GM12878 (cell line): ENCODE measurements at regions not wholly inside any gene's neighbourhood (a gene's known extent, or its start where the extent isn't known, plus 50 kb on each side); places are given as distances from the start of the nearest gene placed in this dataset.

ENCODE experiments used
- ATAC-seq: fragments of 200-7000 bp; cut with Tn5 transposase; 3 replicates; pipeline ENCODE4 v1.9.1; 2020; ENCODE audit warnings: mild to moderate bottlenecking, moderate library complexity
- BruUV-seq: library from RNA; stranded (reverse); fragments of 400-500 nt; replicated peaks from 2 replicates; lab custom pipeline; 2021; lab: Mats Ljungman, UMichigan
- CTCF ChIA-PET: fragments of 300-600 bp; sonication (Branson Sonifier 250); formaldehyde crosslinking; extraction: SDS; loops from one replicate; lab custom pipeline; 2021; ENCODE audit warnings: inconsistent platforms; lab: Yijun Ruan, JAX
- POLR2A ChIA-PET: fragments of 350-600 bp; formaldehyde crosslinking; extraction: SDS; loops from one replicate; lab custom pipeline; 2021; ENCODE audit warnings: inconsistent platforms; lab: Charles Lee
- RAD21 ChIA-PET: fragments of 300-600 bp; sonication (Branson Sonifier 250); formaldehyde crosslinking; loops from one replicate; lab custom pipeline; 2023; ENCODE audit warnings: antibody characterized with exemption; ENCODE audit not compliant: unreplicated experiment; lab: Charles Lee
- SMC1A ChIA-PET: fragments of 300-600 bp; sonication (Branson Sonifier 250); formaldehyde crosslinking; loops from one replicate; lab custom pipeline; 2023; ENCODE audit not compliant: unreplicated experiment, uncharacterized antibody; lab: Charles Lee
- DNase-seq: peaks from one replicate; pipeline ENCODE4 v3.0.0-alpha.2; 2011; ENCODE audit warnings: low read depth, low spot score
- FAIRE-seq: peaks from 3 replicates; lab custom pipeline; 2011; peaks lifted over from hg19 to GRCh38; lab: Jason Lieb, UNC
- H2AFZ ChIP-seq: 2 replicates; pipeline ENCODE4 v1.6.0; 2011; ENCODE audit warnings: low read depth, low read length, control low read depth; ENCODE audit not compliant: control insufficient read depth
- H3K27ac ChIP-seq: 2 replicates; pipeline ENCODE4 v1.5.1; 2011; ENCODE audit warnings: control low read depth; ENCODE audit not compliant: control insufficient read depth, insufficient read depth
- H3K27me3 ChIP-seq, 2 experiments: replicated peaks in 1 of 2; 2 replicates each; pipeline versions ENCODE4 v1.6.0 to v1.6.1; 2011; ENCODE audit warnings: low read length in 1 of 2; ENCODE audit not compliant: control insufficient read depth in 2 of 2, insufficient read depth in 2 of 2
- H3K36me3 ChIP-seq, 2 experiments: 2 replicates each; pipeline ENCODE4 v1.5.1; 2011; ENCODE audit warnings: low read length in 1 of 2; ENCODE audit not compliant: control insufficient read depth in 2 of 2, insufficient read depth in 2 of 2
- H3K4me1 ChIP-seq: 2 replicates; pipeline ENCODE4 v1.6.1; 2011; ENCODE audit warnings: mild to moderate bottlenecking, low read length, moderate library complexity, mixed read lengths; ENCODE audit not compliant: control insufficient read depth, insufficient read depth
- H3K4me2 ChIP-seq: 2 replicates; pipeline ENCODE4 v1.6.0; 2011; ENCODE audit warnings: control low read depth; ENCODE audit not compliant: control insufficient read depth, insufficient read depth
- H3K4me3 ChIP-seq: fragments of 200-600 bp; sonication (generic); 2 replicates; pipeline ENCODE4 v1.5.1; 2016
- H3K79me2 ChIP-seq: 2 replicates; pipeline ENCODE4 v1.6.0; 2011; ENCODE audit warnings: low read length; ENCODE audit not compliant: control insufficient read depth, insufficient read depth
- H3K9ac ChIP-seq: 2 replicates; pipeline ENCODE4 v1.8.0; 2011; ENCODE audit warnings: low read length, control low read depth, mixed read lengths; ENCODE audit not compliant: control insufficient read depth, insufficient read depth
- H3K9me3 ChIP-seq: replicated peaks from 3 replicates; pipeline ENCODE4 v1.5.1; 2011; ENCODE audit warnings: mild to moderate bottlenecking, low read length; ENCODE audit not compliant: control insufficient read depth, insufficient read depth
- H4K20me1 ChIP-seq: 2 replicates; pipeline ENCODE4 v1.6.0; 2011; ENCODE audit not compliant: control insufficient read depth, insufficient read depth
- ASH2L ChIP-seq: fragments of 300-600, 200-600 bp; sonication (generic); IDR thresholded peaks from 2 replicates; pipeline ENCODE4 v1.6.1; 2017; ENCODE audit warnings: low read depth, mild to moderate bottlenecking, borderline replicate concordance
- BRCA1 ChIP-seq: IDR thresholded peaks from 2 replicates; pipeline ENCODE4 v1.6.1; 2011; ENCODE audit warnings: low read depth, low read length, improper control_type of control experiment
- CTCF ChIP-seq, 3 experiments: IDR thresholded peaks in 2 of 3; conservative IDR thresholded peaks in 1 of 3; 2 replicates each; pipeline ENCODE4 v1.5.1; 2011; ENCODE audit warnings: low read depth in 3 of 3, low read length in 3 of 3, mild to moderate bottlenecking in 3 of 3, control low read depth in 2 of 3, moderate library complexity in 2 of 3, inconsistent platforms in 1 of 3, mixed read lengths in 1 of 3; ENCODE audit not compliant: control insufficient read depth in 2 of 3, insufficient read depth in 1 of 3; ENCODE audit errors: extremely low read depth in 1 of 3
- ELK1 ChIP-seq: IDR thresholded peaks from 2 replicates; pipeline ENCODE4 v1.6.1; 2012; ENCODE audit warnings: low read depth, low read length, improper control_type of control experiment
- FOS ChIP-seq: IDR thresholded peaks from 3 replicates; pipeline ENCODE4 v1.6.1; 2011; ENCODE audit warnings: borderline replicate concordance; ENCODE audit not compliant: insufficient read length; ENCODE audit errors: extremely low read depth
- IRF4 ChIP-seq: IDR thresholded peaks from 2 replicates; pipeline ENCODE4 v1.6.1; 2011; ENCODE audit warnings: low read depth, low read length
- JUND ChIP-seq: IDR thresholded peaks from 2 replicates; pipeline ENCODE4 v1.6.1; 2012; ENCODE audit warnings: low read depth, mild to moderate bottlenecking, low read length, improper control_type of control experiment, moderate library complexity
- MAX ChIP-seq: IDR thresholded peaks from 2 replicates; pipeline ENCODE4 v1.6.1; 2012; ENCODE audit warnings: low read depth, low read length, improper control_type of control experiment
- MTA2 ChIP-seq: fragments of 450-650 bp; IDR thresholded peaks from 2 replicates; pipeline ENCODE4 v1.6.1; 2016; ENCODE audit warnings: low read depth, mild to moderate bottlenecking, moderate library complexity
- NFXL1 ChIP-seq: fragments of 450-650 bp; IDR thresholded peaks from 2 replicates; pipeline ENCODE4 v1.6.1; 2017; ENCODE audit warnings: antibody characterized with exemption, mild to moderate bottlenecking, borderline replicate concordance
- RB1 ChIP-seq: fragments of 450-650 bp; formaldehyde crosslinking; IDR thresholded peaks from 2 replicates; pipeline ENCODE4 v1.6.1; 2017; ENCODE audit warnings: mild to moderate bottlenecking, borderline replicate concordance
- RUNX3 ChIP-seq: IDR thresholded peaks from 2 replicates; pipeline ENCODE4 v1.6.1; 2012; ENCODE audit warnings: low read length, inconsistent platforms
- SMAD5 ChIP-seq: IDR thresholded peaks from 2 replicates; pipeline ENCODE4 v1.6.1; 2016; ENCODE audit warnings: antibody characterized with exemption, low read depth
- SMC3 ChIP-seq: IDR thresholded peaks from 2 replicates; pipeline ENCODE4 v1.6.1; 2011; ENCODE audit warnings: low read length, improper control_type of control experiment, borderline replicate concordance
- SP1 ChIP-seq: IDR thresholded peaks from one replicate; pipeline ENCODE4 v1.6.1; 2011; ENCODE audit warnings: low read depth, low read length
- STAT1 ChIP-seq: fragments of 450-650 bp; conservative IDR thresholded peaks from 2 replicates; pipeline ENCODE4 v1.6.1; 2014; ENCODE audit warnings: antibody characterized with exemption, mild to moderate bottlenecking
- WGBS: methylation state at CpG from one replicate; pipeline ENCODE4 v1.1.6; 2016; ENCODE audit warnings: low lambda C conversion rate; ENCODE audit not compliant: insufficient replicate concordance, insufficient coverage; ENCODE audit errors: missing lambda C conversion rate; 5-methylcytosine and 5-hydroxymethylcytosine counted together
- in situ Hi-C: fragments of 300-500 bp; cut with MboI; formaldehyde crosslinking; loops from 9 replicates; pipeline ENCODE4 v1.14.3; 2018; ENCODE audit warnings: mixed read lengths
- intact Hi-C: fragments of 100-400 bp; cut with micrococcal nuclease; formaldehyde crosslinking; loops from one replicate; pipeline ENCODE4 v1.14.2; 2022; ENCODE audit not compliant: unreplicated experiment
- TF ChIP-seq, protein P1 (sequence below): fragments of 150-350 bp; IDR thresholded peaks from 2 replicates; pipeline ENCODE4 v1.6.1; 2014; ENCODE audit warnings: mild to moderate bottlenecking, low read depth, low read length
- TF ChIP-seq, protein P2 (sequence below): fragments of 450-650 bp; conservative IDR thresholded peaks from 2 replicates; pipeline ENCODE4 v1.6.1; 2017; ENCODE audit warnings: mild to moderate bottlenecking, moderate library complexity

GRCh38 chr1:239269706-239270105, 116.7 kb upstream of the CHRM3 start:
- intact Hi-C loops (no loop called here), in situ Hi-C loops (no loop called here)
- Histone ChIP-seq H3K27ac (no peak overlapping the region), H3K4me2 (no peak overlapping the region), H3K79me2 (no peaks in the 10 kb centered on the region), H4K20me1 (no peaks in the 10 kb centered on the region), H3K27me3 (no peaks in the 10 kb centered on the region), H2AFZ (no peak overlapping the region), H3K36me3 (no peaks in the 10 kb centered on the region), H3K9me3 (no peaks in the 10 kb centered on the region; the same call in 2 of the 3 replicates), H3K4me1 (no peaks in the 10 kb centered on the region), H3K9ac (no peak overlapping the region), H3K4me3 (no peak overlapping the region)
- DNase-seq (no peak), FAIRE-seq (no peak), ATAC-seq (no peak)
- ChIA-PET RAD21 (no interaction called here), CTCF (no interaction called here), SMC1A (no interaction called here), POLR2A (no interaction called here)
- BruUV-seq: no TSS peak
- 49% methylated on average over 4 of the region's 4 CpGs for WGBS
- TF ChIP-seq BRCA1 (no peak), JUND (no peak), ASH2L (no peak), SMC3 (no peak), RUNX3 (no peak), SMAD5 (no peak), STAT1 (no peak), SP1 (no peak), MTA2 (no peak), FOS (no peak), IRF4 (no peak), NFXL1 (no peak), RB1 (no peak), ELK1 (no peak), MAX (no peak), CTCF (IDR thresholded peaks at IDR 0.05 in 2 of 3, conservative IDR thresholded peaks at IDR 0.05 in 1 of 3; ENCODE audit: control insufficient read depth in 2 of 3, extremely low read depth in 1 of 3, insufficient read depth in 1 of 3, low read depth in 3 of 3, low read length in 3 of 3) (no peak)
- TF ChIP-seq, protein P1, sequence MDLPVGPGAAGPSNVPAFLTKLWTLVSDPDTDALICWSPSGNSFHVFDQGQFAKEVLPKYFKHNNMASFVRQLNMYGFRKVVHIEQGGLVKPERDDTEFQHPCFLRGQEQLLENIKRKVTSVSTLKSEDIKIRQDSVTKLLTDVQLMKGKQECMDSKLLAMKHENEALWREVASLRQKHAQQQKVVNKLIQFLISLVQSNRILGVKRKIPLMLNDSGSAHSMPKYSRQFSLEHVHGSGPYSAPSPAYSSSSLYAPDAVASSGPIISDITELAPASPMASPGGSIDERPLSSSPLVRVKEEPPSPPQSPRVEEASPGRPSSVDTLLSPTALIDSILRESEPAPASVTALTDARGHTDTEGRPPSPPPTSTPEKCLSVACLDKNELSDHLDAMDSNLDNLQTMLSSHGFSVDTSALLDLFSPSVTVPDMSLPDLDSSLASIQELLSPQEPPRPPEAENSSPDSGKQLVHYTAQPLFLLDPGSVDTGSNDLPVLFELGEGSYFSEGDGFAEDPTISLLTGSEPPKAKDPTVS: no peak
- TF ChIP-seq, protein P2, sequence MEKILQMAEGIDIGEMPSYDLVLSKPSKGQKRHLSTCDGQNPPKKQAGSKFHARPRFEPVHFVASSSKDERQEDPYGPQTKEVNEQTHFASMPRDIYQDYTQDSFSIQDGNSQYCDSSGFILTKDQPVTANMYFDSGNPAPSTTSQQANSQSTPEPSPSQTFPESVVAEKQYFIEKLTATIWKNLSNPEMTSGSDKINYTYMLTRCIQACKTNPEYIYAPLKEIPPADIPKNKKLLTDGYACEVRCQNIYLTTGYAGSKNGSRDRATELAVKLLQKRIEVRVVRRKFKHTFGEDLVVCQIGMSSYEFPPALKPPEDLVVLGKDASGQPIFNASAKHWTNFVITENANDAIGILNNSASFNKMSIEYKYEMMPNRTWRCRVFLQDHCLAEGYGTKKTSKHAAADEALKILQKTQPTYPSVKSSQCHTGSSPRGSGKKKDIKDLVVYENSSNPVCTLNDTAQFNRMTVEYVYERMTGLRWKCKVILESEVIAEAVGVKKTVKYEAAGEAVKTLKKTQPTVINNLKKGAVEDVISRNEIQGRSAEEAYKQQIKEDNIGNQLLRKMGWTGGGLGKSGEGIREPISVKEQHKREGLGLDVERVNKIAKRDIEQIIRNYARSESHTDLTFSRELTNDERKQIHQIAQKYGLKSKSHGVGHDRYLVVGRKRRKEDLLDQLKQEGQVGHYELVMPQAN: no peak
